MM.1S (cell line): ENCODE measurements at regions not wholly inside any gene's neighbourhood (a gene's known extent, or its start where the extent isn't known, plus 50 kb on each side); places are given as distances from the start of the nearest gene placed in this dataset.

Experiments
- CTCF ChIP-seq: fragments of 300-600 bp; sonication (generic); IDR thresholded peaks from 2 replicates; pipeline ENCODE4 v1.5.1; 2016; ENCODE audit warnings: antibody characterized with exemption, low read length, mixed read lengths
- EZH2 ChIP-seq: fragments of 300-600 bp; sonication (generic); optimal IDR thresholded peaks from 2 replicates; pipeline ENCODE3; 2017; ENCODE audit warnings: low read depth, mild to moderate bottlenecking, antibody characterized with exemption, low read length, mixed read lengths

- TF ChIP-seq CTCF (no peak), EZH2 (no peak)
Observed at GRCh38 chr10:9215121-9215520, 1160.6 kb downstream of the GATA3 start.
